EH (cell line): ENCODE measurements at regions not wholly inside any gene's neighbourhood (a gene's known extent, or its start where the extent isn't known, plus 50 kb on each side); places are given as distances from the start of the nearest gene placed in this dataset.
A peak's percentile ranks its signal among the peaks of the same experiment; 100 is the strongest.
"Not testable (repeated sequence)": the region's sequence is repeated elsewhere in the genome, so short reads cannot be mapped to it uniquely, and the experiment has no call there.

Source experiments
- DNase-seq: peaks from one replicate; pipeline ENCODE4 v3.0.0-alpha.2; 2015; ENCODE audit warnings: low read depth

DNA sequence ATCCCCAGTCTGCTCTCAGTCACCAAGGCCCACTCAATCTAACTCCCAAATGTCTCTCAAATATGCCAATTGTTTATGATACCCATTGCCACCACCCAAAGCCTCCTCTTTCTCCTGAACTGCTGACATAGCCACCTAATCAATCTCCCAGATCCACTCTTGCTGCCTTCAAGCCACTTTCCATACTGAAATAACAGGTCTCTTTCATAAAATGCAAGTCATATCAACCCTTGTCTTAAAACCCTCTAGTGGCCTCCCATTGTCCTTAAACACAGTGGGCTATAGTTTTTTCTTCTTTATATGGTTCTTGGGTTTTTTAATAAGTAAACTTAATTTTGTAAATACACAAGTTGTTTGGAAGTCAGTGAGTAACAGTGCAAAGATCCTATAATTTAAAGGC is 155.2 kb upstream of the ZC3H12C start:
- no peak for DNase-seq

DNA sequence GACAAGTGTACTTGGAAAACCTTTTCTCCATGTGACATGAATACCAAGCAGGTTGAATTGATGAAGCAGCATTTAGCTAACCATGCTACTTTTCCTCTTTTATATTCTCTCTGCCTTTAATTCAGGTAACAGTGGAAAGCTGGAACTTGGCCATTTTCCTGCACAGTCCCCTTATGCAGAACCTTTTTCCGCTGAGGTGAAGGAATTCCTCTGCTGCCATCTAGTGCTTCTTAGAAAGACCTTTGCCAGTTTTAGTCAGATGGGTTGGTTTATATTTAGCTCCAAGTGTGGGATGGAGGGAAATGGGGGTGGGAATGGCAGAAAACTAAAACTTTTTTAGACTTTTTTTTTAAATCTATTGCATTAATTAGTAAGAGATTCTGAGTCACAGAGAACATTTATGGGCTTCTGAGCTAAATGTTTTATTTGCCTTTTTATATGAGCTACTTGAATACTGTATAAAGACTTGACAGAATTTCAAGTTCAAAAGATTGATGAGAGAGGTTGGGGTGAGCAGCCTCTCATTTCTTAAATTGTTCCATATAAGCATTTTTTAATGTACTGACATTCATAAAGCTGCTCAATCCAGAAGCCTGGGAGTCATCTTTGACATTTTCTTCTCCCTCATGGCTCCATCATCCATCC is 153.9 kb upstream of the ZC3H12C start:
- DNase-seq: peak; percentile 72

DNA sequence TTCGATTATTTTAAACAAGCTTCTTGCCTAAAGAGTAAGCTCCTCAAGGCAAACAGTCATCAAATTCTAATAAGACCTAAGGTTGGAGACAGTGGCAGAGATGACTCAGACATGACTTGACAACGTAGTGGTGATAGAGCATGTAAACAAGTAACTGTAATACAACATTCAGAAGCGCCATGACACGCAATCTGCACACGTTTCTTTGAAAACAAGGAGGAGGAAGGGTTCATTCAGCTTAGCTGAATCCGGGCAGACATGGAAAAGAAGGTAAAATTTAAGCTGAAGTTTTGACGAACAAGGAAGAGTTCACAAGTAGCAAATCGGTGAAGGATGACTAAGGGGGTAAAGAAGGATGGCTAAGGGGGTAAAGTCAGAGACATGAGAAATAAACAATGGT is 152.4 kb upstream of the ZC3H12C start:
- peak; percentile 79 for DNase-seq

DNA sequence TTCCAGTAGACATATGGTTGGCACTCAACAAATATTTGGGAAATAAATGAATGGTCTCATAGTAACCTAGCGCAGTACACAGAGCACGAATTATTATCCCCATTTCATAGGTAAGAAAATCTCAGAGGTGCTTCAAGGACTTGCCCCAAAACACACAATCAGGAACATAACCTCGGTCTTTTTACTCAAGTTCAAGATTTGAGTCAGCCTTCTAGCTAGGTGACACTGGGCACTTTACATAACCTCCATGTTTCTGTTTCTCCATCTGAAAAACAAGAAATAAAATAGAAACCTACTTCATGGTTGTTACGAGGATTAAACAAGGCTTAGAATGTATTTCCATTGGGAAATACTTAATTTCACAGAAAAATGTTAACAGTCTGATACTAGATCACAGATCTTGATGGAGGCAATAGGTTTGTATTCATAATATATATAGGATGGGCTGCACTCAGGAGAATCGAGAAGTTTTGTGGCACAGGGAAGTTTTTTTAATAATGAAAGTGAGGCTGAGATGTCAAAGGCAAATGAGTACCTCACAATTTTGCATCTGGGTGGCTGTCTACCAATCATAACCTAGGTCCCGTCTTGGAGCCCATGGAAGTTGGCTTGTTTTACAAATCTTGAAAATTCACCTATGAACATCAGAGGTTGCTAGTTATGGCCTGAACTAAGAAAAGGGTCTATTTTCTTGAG is 147.4 kb upstream of the ZC3H12C start:
- no peak for DNase-seq

DNA sequence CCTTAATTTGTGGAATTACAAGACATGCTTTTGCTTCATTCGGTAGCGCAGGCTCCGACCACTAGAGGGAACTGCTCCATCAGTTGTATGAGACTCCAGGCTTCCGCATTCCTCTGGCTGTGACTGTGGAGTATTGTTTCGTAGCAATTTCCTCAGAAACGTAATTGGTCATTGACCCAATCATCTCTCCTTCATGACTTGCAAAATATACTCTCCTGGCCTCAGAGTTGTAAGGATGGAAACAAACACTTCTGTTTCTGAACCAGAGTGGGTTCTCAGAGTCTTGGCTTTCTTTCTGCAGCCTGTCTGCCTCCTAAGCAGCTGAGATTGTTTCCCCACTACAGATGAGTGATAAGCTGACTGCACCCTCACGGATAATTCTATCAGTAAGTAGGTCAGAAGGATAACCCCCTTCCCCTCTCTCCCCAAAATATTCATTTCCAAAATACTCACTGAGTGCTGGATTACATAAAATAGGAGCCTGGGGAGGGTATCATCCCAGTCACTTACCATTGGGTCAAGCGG is 146.8 kb upstream of the ZC3H12C start:
- DNase-seq: peak; percentile 93

DNA sequence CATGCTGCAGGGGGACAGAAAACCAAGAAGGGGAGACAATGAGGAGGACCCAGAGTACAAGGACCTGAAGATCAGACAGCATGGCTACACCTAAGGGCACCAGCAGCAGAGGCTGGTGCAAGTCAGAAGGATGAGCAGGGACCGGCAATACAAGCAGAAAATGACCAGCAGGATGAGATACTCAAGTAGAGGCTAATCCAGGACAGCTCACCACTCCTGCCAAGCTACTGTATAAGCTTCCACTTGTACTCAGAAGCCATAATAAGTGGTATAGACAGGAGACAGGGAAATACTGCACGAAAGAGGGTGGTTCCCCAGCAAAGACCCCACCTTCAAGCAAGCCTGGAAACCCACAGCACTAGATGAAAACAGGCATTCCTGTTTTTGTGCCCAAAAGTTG is 138.7 kb upstream of the ZC3H12C start:
- no peak for DNase-seq

DNA sequence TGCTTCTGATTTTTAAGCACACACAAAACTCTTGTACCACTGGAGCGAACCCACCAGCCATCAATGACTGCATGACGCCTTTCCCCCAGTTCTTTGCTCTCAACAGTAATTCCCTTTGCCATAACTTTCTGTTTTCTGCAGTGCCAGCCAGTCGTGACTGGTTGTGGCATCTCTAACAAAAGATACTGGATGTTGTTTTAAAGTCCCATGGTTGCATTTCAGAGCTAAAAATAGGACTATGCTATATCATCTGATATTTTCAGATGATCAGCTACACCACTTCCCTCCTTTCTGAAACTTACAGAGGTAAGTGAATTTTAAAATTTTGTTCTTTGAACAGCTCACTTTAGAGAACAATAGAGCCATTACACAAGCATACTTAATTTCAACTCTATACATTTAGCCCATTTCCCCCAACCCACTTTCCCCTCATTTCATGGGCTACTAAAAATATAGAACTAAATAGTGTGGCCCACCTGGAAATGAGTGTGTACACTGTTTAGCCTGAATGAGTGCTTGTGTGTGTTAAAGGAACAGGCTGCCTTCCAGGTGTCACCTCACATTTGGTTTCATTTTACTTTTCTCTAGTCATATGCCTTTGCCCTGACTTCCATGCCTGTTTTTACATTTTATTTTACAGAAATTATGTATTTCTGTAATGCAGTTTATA is 136.9 kb upstream of the ZC3H12C start:
- no peak for DNase-seq

DNA sequence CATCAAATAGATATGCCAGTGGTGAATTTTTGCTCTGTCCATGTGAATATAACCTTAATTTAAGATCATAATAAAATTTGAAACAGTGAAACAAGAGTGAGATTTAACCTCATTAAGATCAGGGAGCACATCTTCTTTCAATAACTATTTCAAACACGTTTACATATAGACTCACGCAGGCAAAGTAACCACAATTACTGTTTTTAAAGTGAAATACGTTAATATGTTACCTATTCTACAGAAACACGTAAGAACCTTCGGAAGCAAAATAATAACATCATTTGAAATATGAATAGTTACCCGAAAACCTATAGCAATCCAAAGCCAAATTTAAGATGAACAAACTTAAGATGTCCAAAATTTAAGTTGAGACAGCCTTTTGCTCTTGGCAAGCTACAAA is 136.2 kb upstream of the ZC3H12C start:
- no peak for DNase-seq

DNA sequence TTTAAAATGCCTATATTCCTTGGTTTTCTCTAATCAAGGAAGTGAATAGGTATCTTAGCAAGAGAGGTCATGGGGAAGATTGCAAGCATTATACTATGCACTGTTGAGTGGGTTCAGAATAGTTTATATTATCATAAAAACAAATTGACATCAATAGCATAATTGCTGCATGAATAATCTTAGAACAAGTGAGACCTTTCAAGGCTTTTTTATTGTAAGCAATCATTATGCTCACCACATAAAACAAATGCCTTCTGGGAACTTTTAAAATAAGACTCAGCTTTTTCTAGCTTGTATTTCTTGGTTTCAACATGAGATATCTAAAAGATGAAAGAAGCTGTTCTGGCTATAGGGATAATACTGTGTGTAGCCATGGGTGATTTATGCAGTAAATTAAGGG is 135.6 kb upstream of the ZC3H12C start:
- no peak for DNase-seq

DNA sequence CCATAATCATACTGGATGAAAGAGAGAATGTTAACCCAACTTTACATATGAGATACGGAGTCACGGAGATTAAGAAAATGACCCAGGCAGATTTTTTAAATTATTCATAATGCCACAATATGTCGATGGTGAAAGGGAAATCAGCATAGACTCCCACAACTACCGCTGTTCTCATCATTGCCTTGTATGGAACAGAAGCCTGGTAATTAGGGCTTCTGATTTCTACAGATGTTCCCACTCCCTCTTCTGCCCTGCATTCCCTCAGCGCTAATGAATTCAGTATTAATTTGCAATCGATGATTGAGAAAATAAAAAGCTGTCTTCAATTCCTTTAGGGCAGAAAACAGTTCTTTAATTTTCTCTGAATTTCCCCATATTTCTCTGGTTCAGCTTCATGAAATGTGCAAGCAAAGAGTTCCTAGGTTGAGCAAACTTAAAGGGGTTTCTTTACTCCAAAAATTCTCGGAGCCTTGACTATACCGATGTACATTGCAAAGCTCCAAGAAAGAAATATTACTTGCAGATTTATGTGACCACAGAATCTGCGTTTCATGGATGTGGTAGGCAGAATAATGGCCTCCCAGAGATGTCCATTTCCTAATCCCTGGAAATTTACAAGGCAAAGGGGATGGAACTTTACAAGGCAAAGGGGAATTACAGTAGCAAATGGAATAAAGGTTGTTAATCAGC is 134.9 kb upstream of the ZC3H12C start:
- no peak for DNase-seq

DNA sequence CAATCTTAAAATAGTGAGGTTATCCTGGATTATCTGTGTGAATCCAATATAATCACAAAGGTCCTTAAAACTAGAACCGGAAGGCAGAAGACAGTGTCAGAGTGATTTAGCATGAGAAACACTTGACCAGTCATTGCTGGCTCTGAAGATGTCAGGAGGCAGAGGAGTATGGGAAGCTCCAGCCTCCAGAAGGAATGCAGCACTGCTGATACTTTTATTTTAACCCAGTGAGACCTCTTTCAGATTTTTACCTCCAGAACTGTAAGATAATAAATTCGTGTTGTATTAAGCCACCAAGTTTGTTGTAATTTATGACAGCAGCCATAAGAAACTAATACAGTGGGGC is 134.4 kb upstream of the ZC3H12C start:
- DNase-seq: peak; percentile 11

DNA sequence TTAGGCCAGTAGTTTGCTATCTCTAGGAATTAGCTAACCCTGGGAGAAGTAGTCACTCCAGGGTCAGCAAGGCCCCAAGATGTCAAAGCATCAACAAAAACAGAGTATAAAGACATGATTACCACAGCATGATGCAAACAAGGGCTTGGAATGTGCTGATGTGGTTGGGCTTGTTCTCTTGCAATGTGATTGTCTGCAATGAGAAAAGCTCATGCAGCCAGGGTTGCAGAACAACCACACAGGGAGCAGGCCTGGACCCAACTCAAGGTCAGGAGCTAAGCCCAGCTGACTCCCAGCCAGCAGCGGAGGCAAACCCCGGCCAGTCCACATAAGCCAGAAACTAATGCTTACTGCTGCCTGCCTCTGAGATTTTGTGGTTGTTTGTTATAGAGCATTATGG is 132.4 kb upstream of the ZC3H12C start:
- DNase-seq: peak; percentile 74

DNA sequence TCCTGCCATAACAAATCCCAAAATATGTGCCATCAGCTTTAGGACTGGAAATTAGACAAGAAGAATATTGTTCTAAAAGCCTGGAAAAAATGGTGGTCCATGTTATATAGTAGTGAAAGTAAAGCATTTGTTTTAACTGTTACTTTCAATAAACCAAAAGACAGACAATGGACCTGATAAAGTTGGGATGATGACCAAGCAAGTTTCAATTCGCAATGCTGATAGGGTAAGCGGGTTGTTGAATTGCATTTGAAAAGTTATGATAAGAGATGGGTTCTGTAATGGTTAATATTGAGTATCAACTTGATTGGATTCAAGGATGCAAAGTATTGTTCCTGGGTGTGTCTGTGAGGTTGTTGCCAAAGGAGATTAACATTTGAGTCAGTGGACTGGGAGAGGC is 131.9 kb upstream of the ZC3H12C start:
- no peak for DNase-seq

DNA sequence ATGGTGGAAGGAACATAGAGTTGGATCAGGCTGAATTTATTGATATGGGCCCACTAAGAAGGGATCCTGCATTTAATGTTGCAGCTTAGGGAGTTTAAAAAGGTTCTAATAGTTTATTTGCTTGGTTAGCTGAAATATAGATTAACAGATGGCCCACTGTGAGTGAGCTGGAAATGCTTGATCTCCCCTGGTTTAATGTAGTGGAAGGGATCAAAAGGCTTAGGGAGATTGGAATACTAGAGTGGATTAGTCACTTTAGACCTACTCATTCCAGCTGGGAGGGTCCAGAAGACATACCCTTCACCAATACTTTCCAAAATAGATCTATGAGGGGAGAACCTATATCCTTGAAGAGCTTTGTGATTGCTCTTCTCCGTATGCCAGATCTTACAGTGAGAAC is 130.1 kb upstream of the ZC3H12C start:
- DNase-seq: no peak

DNA sequence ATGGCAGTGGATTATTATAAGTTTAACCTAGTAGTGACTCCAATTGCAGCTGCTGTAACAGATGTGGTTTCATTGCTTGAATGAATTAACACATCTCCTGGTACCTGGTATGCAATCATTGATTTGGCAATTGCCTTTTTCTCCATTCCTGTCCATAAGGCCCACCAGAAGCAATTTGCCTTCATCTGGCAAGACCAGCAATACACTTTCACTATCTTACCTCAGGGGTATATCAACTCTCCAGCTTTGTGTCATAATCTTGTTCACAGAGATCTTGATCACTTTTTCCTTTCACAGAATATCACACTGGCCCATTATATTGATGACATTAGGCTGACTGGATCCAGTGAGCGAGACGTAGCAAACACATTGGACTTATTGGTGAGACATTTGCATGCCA is 128.7 kb upstream of the ZC3H12C start:
- DNase-seq: no peak

DNA sequence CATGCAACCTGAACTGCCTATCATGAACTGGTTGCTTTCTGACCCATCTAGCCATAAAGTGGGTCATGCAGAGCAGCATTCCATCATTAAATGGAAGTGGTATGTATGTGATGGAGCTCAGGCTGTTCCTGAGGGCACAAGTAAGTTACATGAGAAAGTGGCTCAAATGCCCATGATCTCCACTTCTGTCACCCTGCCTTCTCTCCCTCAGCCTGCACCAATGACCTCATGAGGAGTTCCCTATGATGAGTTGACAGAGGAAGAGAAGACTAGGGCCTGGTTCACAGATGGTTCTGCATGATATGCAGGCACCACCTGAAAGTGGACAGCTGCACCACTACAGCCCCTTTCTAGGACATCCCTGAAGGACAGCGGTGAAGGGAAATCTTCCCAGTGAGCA is 127.7 kb upstream of the ZC3H12C start:
- not testable (repeated sequence) for DNase-seq

DNA sequence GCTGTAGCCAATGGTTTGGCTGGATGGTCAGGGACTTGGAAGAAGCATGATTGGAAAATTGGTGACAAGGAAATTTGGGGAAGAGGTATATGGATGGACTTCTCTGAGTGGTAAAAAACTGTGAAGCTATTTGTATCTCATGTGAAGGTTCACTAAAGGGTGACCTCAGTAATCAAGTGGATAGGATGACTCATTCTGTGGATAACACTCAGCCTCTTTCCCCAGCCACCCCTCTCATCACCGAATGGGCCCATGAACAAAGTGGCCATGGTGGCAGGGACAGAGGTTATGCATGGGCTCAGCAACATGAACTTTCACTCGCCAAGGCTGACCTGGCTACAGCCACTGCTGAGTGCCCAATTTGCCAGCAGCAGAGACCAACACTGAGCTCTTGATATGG is 127.3 kb upstream of the ZC3H12C start:
- not testable (repeated sequence) for DNase-seq

DNA sequence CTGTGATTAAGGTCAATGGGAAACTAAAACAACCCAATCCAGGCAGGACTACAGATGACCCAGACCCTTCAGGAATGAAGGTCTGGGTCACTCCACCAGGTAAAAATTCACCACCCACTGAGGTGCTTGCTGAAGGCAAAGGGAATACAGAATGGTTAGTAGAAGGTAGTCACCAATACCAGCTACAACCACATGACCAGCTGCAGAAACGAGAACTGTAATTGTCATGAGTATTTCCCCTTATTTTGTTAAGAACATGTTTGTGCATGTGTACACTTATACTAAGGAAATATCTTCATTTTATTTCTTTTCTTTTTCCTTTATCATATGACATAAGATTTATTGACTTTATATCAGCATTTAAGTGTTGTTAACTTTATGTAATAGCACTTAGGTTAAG is 126.1 kb upstream of the ZC3H12C start:
- not testable (repeated sequence) for DNase-seq

DNA sequence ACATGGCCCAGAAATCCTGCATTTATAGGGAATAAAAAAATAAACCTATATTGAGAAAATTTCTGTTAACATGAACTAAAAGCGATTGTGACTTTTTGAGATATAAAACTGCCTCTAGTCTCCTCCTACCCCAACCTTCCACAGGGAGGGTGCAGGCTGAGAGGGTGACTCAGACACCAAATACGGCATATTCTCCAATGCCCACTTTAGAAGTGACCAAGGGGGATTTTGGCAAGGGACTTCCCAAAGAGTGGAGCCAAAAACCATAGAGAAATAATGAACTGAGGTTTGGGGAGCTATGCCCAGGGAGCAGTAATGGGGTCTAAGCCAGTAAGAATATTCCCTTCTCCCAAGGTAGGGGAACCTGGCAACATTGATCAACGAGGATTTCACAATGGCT is 124.9 kb upstream of the ZC3H12C start:
- DNase-seq: no peak

DNA sequence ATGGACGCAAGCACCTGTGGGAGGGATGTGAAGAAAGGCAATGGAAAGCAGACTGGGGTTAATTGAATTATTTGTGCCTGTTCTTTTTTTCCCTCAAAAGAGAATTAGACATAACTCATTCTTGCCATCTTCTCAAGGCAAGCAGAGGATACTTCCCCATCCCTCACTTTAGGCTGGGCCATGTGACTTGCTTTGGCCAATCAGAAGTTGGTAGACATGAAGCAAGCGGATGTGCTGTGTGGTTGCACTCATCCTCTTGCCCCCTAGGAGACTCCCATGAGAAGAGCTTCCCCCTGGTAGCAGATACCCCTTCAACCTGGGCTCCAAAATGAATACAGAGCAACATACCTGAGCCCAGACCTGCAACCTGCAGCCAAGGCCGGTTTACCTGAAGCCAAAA is 124.4 kb upstream of the ZC3H12C start:
- DNase-seq: no peak

DNA sequence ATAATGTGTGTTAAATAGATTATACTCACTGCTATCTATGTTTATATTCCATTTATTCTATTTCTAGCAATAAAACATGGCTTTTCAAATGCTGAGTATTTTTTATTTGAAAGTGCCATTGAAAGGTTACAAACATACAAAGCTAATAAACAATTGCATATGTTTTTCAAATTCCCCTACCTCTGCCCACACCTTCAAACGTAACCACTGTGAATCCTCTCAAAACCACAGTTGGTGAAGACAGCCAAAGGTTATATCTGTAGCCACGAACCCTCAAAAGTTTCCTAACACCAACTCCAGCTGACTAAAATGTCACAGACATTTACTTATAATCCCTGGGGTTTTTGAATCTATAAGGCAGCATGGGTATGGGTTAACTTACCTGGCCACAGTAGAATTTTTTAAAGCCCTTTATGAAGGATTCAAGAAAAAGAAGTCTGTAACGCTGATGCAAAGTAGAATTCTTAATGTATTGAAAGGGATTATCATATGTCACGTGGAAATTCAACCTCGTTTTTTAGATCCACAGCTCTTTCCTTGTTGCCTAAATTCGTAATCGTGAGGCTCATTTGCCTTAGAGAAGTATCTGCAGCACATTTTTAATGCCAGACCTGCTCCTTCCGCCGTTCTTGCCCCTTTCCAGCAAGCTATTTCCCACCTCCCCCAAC is 122.5 kb upstream of the ZC3H12C start:
- no peak for DNase-seq

DNA sequence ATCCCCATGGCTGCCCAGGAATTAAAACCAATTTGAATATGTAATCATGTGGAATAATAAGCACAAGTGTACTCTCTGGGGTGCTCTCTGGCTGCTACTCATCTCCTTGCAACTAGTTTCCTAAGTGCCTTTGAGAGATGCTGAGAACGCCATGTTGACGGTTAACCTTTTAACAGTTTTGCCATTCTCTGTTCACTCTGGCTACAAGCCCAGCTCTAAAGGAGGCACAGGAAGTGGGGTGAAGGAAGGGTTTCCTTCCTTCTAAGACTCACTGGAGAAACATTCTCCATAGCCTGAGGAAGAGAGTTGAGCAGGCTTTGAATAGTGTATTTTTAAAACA is 122.0 kb upstream of the ZC3H12C start:
- peak; percentile 84 for DNase-seq
